ENCODE measurements at regions not wholly inside any gene's neighbourhood (a gene's known extent, or its start where the extent isn't known, plus 50 kb on each side); places are given as distances from the start of the nearest gene placed in this dataset.

DNA sequence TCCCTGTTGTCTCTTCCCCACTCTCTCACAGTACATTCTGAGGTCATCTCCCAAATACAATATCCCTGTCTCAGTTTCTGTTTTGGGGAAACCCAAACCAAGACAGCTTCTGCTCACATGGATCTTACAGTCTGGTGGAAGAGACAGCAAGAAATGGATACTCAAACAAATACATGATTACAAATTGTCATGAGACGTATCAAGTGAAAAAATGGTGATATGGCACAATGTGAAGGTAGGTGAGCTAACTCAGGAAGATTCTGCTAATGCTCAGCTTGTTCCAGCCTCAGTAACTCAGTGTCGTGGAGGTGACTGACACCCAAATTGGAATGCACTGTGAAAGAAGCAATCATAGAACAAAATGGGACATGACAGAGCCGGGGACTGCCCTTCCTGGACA lies 68.3 kb downstream of the CHST1 start:
- Histone ChIP-seq H3K36me3 (ENCODE audit: control insufficient read depth in 2 of 2, insufficient read depth in 2 of 2, low read length in 2 of 2) (no peaks in the 10 kb centered on the region), H3K4me3 (ENCODE audit: low read length in 2 of 2) (no peak overlapping the region), H3K27ac (ENCODE audit: low read depth in 2 of 2, low read length in 2 of 2) (no peak overlapping the region), H3K9ac (ENCODE audit: low read depth in 1 of 2, low read length in 2 of 2) (no peak overlapping the region), H3K9me3 (ENCODE audit: control insufficient read depth in 2 of 2, low read length in 2 of 2) (no peaks in the 10 kb centered on the region), H3K27me3 (ENCODE audit: control insufficient read depth in 2 of 2, insufficient read depth in 2 of 2, low read length in 2 of 2) (no peaks in the 10 kb centered on the region), H3K4me1 (ENCODE audit: control insufficient read depth in 2 of 2, insufficient read depth in 2 of 2, low read length in 2 of 2) (no peaks in the 10 kb centered on the region)

GRCh38 chr11:45596571-45596970 lies 68.9 kb downstream of the CHST1 start:
- Histone ChIP-seq H3K27me3 (ENCODE audit: control insufficient read depth in 2 of 2, insufficient read depth in 2 of 2, low read length in 2 of 2) (no peaks in the 10 kb centered on the region), H3K27ac (ENCODE audit: low read depth in 2 of 2, low read length in 2 of 2) (no peak overlapping the region), H3K4me1 (ENCODE audit: control insufficient read depth in 2 of 2, insufficient read depth in 2 of 2, low read length in 2 of 2) (no peaks in the 10 kb centered on the region), H3K4me3 (ENCODE audit: low read length in 2 of 2) (no peak overlapping the region), H3K9ac (ENCODE audit: low read depth in 1 of 2, low read length in 2 of 2) (no peak overlapping the region), H3K9me3 (ENCODE audit: control insufficient read depth in 2 of 2, low read length in 2 of 2) (no peaks in the 10 kb centered on the region), H3K36me3 (ENCODE audit: control insufficient read depth in 2 of 2, insufficient read depth in 2 of 2, low read length in 2 of 2) (no peaks in the 10 kb centered on the region)

- no peak overlapping the region for H3K9ac ChIP-seq (ENCODE audit: low read depth in 1 of 2, low read length in 2 of 2)
- H3K36me3 ChIP-seq (ENCODE audit: control insufficient read depth in 2 of 2, insufficient read depth in 2 of 2, low read length in 2 of 2) = no peaks in the 10 kb centered on the region
- no peak overlapping the region for H3K4me3 ChIP-seq (ENCODE audit: low read length in 2 of 2)
- no peak overlapping the region for H3K27ac ChIP-seq (ENCODE audit: low read depth in 2 of 2, low read length in 2 of 2)
- no peaks in the 10 kb centered on the region for H3K9me3 ChIP-seq (ENCODE audit: control insufficient read depth in 2 of 2, low read length in 2 of 2)
- H3K27me3 ChIP-seq (ENCODE audit: control insufficient read depth in 2 of 2, insufficient read depth in 2 of 2, low read length in 2 of 2) = peaks cover 0 to 2% of the 10 kb centered on the region in 2 donors
- no peaks in the 10 kb centered on the region for H3K4me1 ChIP-seq (ENCODE audit: control insufficient read depth in 2 of 2, insufficient read depth in 2 of 2, low read length in 2 of 2)
Measured at GRCh38 chr11:45593992-45594391, 71.4 kb downstream of the CHST1 start.

- H3K9me3 ChIP-seq (ENCODE audit: control insufficient read depth in 2 of 2, low read length in 2 of 2) = no peaks in the 10 kb centered on the region
- H3K27me3 ChIP-seq (ENCODE audit: control insufficient read depth in 2 of 2, insufficient read depth in 2 of 2, low read length in 2 of 2) = peaks cover 0 to 2% of the 10 kb centered on the region in 2 donors
- no peaks in the 10 kb centered on the region for H3K4me1 ChIP-seq (ENCODE audit: control insufficient read depth in 2 of 2, insufficient read depth in 2 of 2, low read length in 2 of 2)
- no peak overlapping the region for H3K4me3 ChIP-seq (ENCODE audit: low read length in 2 of 2)
- no peaks in the 10 kb centered on the region for H3K36me3 ChIP-seq (ENCODE audit: control insufficient read depth in 2 of 2, insufficient read depth in 2 of 2, low read length in 2 of 2)
- no peak overlapping the region for H3K9ac ChIP-seq (ENCODE audit: low read depth in 1 of 2, low read length in 2 of 2)
- no peak overlapping the region for H3K27ac ChIP-seq (ENCODE audit: low read depth in 2 of 2, low read length in 2 of 2)
Measured at GRCh38 chr11:45592636-45593035, 72.8 kb downstream of the CHST1 start.

- no peak overlapping the region for H3K4me3 ChIP-seq (ENCODE audit: low read length in 2 of 2)
- no peak overlapping the region for H3K9ac ChIP-seq (ENCODE audit: low read depth in 1 of 2, low read length in 2 of 2)
- H3K27ac ChIP-seq (ENCODE audit: low read depth in 2 of 2, low read length in 2 of 2) = no peak overlapping the region
Measured at GRCh38 chr11:45590743-45591142, 74.7 kb downstream of the CHST1 start.

GRCh38 chr11:45585205-45585604 lies 80.2 kb downstream of the CHST1 start:
- Histone ChIP-seq H3K27me3 (ENCODE audit: control insufficient read depth in 2 of 2, insufficient read depth in 2 of 2, low read length in 2 of 2) (peaks cover 0 to 3% of the 10 kb centered on the region in 2 donors), H3K4me1 (ENCODE audit: control insufficient read depth in 2 of 2, insufficient read depth in 2 of 2, low read length in 2 of 2) (no peaks in the 10 kb centered on the region)

More at GRCh38 chr11:45590743-45591142, 74.7 kb downstream of the CHST1 start:
- H3K9me3 ChIP-seq (ENCODE audit: control insufficient read depth in 2 of 2, low read length in 2 of 2) = no peaks in the 10 kb centered on the region
- peaks cover 0 to 2% of the 10 kb centered on the region in 2 donors for H3K27me3 ChIP-seq (ENCODE audit: control insufficient read depth in 2 of 2, insufficient read depth in 2 of 2, low read length in 2 of 2)
- no peaks in the 10 kb centered on the region for H3K4me1 ChIP-seq (ENCODE audit: control insufficient read depth in 2 of 2, insufficient read depth in 2 of 2, low read length in 2 of 2)
- no peaks in the 10 kb centered on the region for H3K36me3 ChIP-seq (ENCODE audit: control insufficient read depth in 2 of 2, insufficient read depth in 2 of 2, low read length in 2 of 2)

DNA sequence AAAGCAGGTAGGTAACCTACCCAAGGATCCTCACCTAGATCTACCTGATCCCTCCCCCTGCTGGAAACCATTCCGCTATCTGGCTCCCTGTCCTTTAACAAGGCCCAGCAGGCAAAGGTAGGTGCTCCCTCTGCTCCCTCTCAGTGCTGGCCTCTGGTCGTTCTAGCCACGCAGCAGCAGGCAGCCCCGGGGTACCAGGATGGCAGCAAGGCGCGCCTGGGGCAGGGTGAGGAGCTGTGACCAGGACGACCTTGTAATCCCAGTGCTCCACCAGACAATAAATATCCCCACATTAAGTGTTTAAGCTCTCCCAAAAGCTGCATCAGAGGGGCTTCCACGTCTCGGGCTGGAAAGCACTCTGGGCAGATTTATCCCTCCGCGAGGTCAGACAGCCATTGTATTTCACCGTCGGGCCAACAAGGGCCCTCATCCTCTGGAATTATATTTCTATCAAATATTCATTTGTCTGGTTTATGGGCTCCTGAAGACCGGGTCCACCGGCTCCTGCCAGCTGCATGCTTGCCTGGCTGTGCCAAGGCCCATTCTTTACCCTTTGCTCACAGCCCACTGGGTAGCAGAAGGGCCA lies 81.3 kb downstream of the CHST1 start:
- H3K9ac ChIP-seq (ENCODE audit: low read depth in 1 of 2, low read length in 2 of 2) = no peak overlapping the region
- H3K9me3 ChIP-seq (ENCODE audit: control insufficient read depth in 2 of 2, low read length in 2 of 2) = no peaks in the 10 kb centered on the region
- H3K27me3 ChIP-seq (ENCODE audit: control insufficient read depth in 2 of 2, insufficient read depth in 2 of 2, low read length in 2 of 2) = peaks cover 0 to 2% of the 10 kb centered on the region in 2 donors

More at GRCh38 chr11:45585205-45585604, 80.2 kb downstream of the CHST1 start:
- Histone ChIP-seq H3K4me3 (ENCODE audit: low read length in 2 of 2) (no peak overlapping the region), H3K36me3 (ENCODE audit: control insufficient read depth in 2 of 2, insufficient read depth in 2 of 2, low read length in 2 of 2) (no peaks in the 10 kb centered on the region), H3K27ac (ENCODE audit: low read depth in 2 of 2, low read length in 2 of 2) (no peak overlapping the region), H3K9me3 (ENCODE audit: control insufficient read depth in 2 of 2, low read length in 2 of 2) (no peaks in the 10 kb centered on the region), H3K9ac (ENCODE audit: low read depth in 1 of 2, low read length in 2 of 2) (no peak overlapping the region)

GRCh38 chr11:45580399-45580798 lies 85.0 kb downstream of the CHST1 start:
- no peaks in the 10 kb centered on the region for H3K9me3 ChIP-seq (ENCODE audit: control insufficient read depth in 2 of 2, low read length in 2 of 2)
- H3K4me1 ChIP-seq (ENCODE audit: control insufficient read depth in 2 of 2, insufficient read depth in 2 of 2, low read length in 2 of 2) = no peaks in the 10 kb centered on the region
- no peak overlapping the region for H3K27ac ChIP-seq (ENCODE audit: low read depth in 2 of 2, low read length in 2 of 2)
- no peak overlapping the region for H3K9ac ChIP-seq (ENCODE audit: low read depth in 1 of 2, low read length in 2 of 2)
- no peak overlapping the region for H3K4me3 ChIP-seq (ENCODE audit: low read length in 2 of 2)
- H3K36me3 ChIP-seq (ENCODE audit: control insufficient read depth in 2 of 2, insufficient read depth in 2 of 2, low read length in 2 of 2) = no peaks in the 10 kb centered on the region
- peaks cover 0 to 2% of the 10 kb centered on the region in 2 donors for H3K27me3 ChIP-seq (ENCODE audit: control insufficient read depth in 2 of 2, insufficient read depth in 2 of 2, low read length in 2 of 2)

More for the DNA sequence above, 81.3 kb downstream of the CHST1 start:
- H3K36me3 ChIP-seq (ENCODE audit: control insufficient read depth in 2 of 2, insufficient read depth in 2 of 2, low read length in 2 of 2) = no peaks in the 10 kb centered on the region
- no peak overlapping the region for H3K4me3 ChIP-seq (ENCODE audit: low read length in 2 of 2)
- no peak overlapping the region for H3K27ac ChIP-seq (ENCODE audit: low read depth in 2 of 2, low read length in 2 of 2)
- H3K4me1 ChIP-seq (ENCODE audit: control insufficient read depth in 2 of 2, insufficient read depth in 2 of 2, low read length in 2 of 2) = no peaks in the 10 kb centered on the region

DNA sequence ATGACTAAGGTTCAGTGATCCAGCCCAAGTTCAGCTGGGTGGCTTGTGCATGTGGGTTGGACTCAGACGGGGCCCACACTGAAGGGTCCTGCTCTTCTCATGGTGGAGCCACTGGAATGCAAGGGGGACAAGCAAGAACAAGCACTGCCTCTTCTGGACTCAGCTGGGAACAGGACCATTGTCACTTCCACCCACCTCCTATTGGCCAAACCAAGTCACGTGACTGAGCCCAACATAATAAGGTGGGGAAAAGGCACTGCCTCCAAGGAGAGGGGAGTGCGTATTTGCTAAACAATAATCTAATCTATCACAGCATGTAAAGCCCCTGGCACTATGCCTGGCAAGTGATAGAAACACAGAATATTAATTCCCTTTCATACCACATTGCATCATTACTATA lies 87.1 kb downstream of the CHST1 start:
- no peaks in the 10 kb centered on the region for H3K9me3 ChIP-seq (ENCODE audit: control insufficient read depth in 2 of 2, low read length in 2 of 2)
- H3K36me3 ChIP-seq (ENCODE audit: control insufficient read depth in 2 of 2, insufficient read depth in 2 of 2, low read length in 2 of 2) = no peaks in the 10 kb centered on the region
- peaks cover 0 to 11% of the 10 kb centered on the region in 2 donors for H3K27me3 ChIP-seq (ENCODE audit: control insufficient read depth in 2 of 2, insufficient read depth in 2 of 2, low read length in 2 of 2)

GRCh38 chr11:45577752-45578151 lies 87.7 kb downstream of the CHST1 start:
- Histone ChIP-seq H3K36me3 (ENCODE audit: control insufficient read depth in 2 of 2, insufficient read depth in 2 of 2, low read length in 2 of 2) (no peaks in the 10 kb centered on the region), H3K9ac (ENCODE audit: low read depth in 1 of 2, low read length in 2 of 2) (no peak overlapping the region), H3K4me1 (ENCODE audit: control insufficient read depth in 2 of 2, insufficient read depth in 2 of 2, low read length in 2 of 2) (no peaks in the 10 kb centered on the region), H3K27me3 (ENCODE audit: control insufficient read depth in 2 of 2, insufficient read depth in 2 of 2, low read length in 2 of 2) (peaks cover 0 to 11% of the 10 kb centered on the region in 2 donors), H3K9me3 (ENCODE audit: control insufficient read depth in 2 of 2, low read length in 2 of 2) (no peaks in the 10 kb centered on the region), H3K27ac (ENCODE audit: low read depth in 2 of 2, low read length in 2 of 2) (no peak overlapping the region), H3K4me3 (ENCODE audit: low read length in 2 of 2) (no peak overlapping the region)

More for the DNA sequence above, 87.1 kb downstream of the CHST1 start:
- Histone ChIP-seq H3K4me3 (ENCODE audit: low read length in 2 of 2) (no peak overlapping the region), H3K27ac (ENCODE audit: low read depth in 2 of 2, low read length in 2 of 2) (no peak overlapping the region), H3K9ac (ENCODE audit: low read depth in 1 of 2, low read length in 2 of 2) (no peak overlapping the region), H3K4me1 (ENCODE audit: control insufficient read depth in 2 of 2, insufficient read depth in 2 of 2, low read length in 2 of 2) (no peaks in the 10 kb centered on the region)
